Upper lobe of left lung (tissue), 4 donors: ENCODE measurements at regions not wholly inside any gene's neighbourhood (a gene's known extent, or its start where the extent isn't known, plus 50 kb on each side); places are given as distances from the start of the nearest gene placed in this dataset.

Experiments used
- EP300 ChIP-seq, 4 donors: sonication (generic); formaldehyde crosslinking; IDR thresholded peaks; one replicate each; pipeline ENCODE4 v1.5.1; 2017; ENCODE audit warnings: antibody characterized with exemption in 4 of 4, control low read depth in 2 of 4
- POLR2A ChIP-seq, 4 donors: fragments of 450-650 bp; IDR thresholded peaks; one replicate each; pipeline ENCODE4 v1.5.1; 2016 to 2017; ENCODE audit warnings: antibody characterized with exemption in 4 of 4, mild to moderate bottlenecking in 2 of 4
- POLR2AphosphoS5 ChIP-seq, 2 donors: sonication (generic); formaldehyde crosslinking; IDR thresholded peaks; one replicate each; pipeline ENCODE4 v1.5.1; 2017; ENCODE audit warnings: antibody characterized with exemption in 2 of 2
- TF ChIP-seq, protein P1 (sequence below), 6 experiments: fragments of 450-650 bp in 4 of 6; fragments of 200-600 bp in 2 of 6; sonication (generic) in 2 of 6; IDR thresholded peaks; one replicate each; pipeline ENCODE4 v1.5.1; 2016 to 2019; ENCODE audit warnings: antibody characterized with exemption in 6 of 6

DNA sequence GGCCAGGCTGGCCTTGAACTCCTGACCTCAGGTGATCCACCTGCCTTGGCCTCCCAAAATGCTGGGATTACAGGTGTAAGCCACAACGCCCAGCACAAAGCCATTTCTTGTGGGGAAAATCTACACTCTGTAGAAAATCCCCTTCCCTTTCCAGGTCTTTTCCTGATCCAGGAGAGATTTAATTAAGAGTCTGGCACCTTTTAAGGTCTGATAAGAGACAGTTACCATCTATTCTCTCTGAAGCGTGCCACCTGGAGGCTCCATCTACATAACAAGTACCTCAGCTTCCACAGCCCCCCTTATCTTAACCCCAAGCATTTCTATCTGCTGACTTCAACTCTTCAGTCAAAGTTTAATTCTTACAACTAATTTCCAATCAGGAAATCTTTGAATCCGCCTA is 71.4 kb upstream of the CDK20 start:
- no peak for TF ChIP-seq EP300 (IDR thresholded peaks at IDR 0.05)
- TF ChIP-seq POLR2A (IDR thresholded peaks at IDR 0.05) = no peak
- TF ChIP-seq POLR2AphosphoS5 (IDR thresholded peaks at IDR 0.05) = no peak
- TF ChIP-seq, protein P1, sequence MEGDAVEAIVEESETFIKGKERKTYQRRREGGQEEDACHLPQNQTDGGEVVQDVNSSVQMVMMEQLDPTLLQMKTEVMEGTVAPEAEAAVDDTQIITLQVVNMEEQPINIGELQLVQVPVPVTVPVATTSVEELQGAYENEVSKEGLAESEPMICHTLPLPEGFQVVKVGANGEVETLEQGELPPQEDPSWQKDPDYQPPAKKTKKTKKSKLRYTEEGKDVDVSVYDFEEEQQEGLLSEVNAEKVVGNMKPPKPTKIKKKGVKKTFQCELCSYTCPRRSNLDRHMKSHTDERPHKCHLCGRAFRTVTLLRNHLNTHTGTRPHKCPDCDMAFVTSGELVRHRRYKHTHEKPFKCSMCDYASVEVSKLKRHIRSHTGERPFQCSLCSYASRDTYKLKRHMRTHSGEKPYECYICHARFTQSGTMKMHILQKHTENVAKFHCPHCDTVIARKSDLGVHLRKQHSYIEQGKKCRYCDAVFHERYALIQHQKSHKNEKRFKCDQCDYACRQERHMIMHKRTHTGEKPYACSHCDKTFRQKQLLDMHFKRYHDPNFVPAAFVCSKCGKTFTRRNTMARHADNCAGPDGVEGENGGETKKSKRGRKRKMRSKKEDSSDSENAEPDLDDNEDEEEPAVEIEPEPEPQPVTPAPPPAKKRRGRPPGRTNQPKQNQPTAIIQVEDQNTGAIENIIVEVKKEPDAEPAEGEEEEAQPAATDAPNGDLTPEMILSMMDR (IDR thresholded peaks at IDR 0.05) = no peak
